WI38 (cell line): ENCODE measurements at regions not wholly inside any gene's neighbourhood (a gene's known extent, or its start where the extent isn't known, plus 50 kb on each side); places are given as distances from the start of the nearest gene placed in this dataset.

Source experiments
- H3K4me3 ChIP-seq: 2 replicates; pipeline ENCODE4 v1.5.1; 2011; ENCODE audit warnings: low read depth, mild to moderate bottlenecking, control low read depth, low read length
- TF ChIP-seq, protein P1 (sequence below): IDR thresholded peaks from 2 replicates; pipeline ENCODE4 v1.5.1; 2012; ENCODE audit warnings: low read depth, mild to moderate bottlenecking, control low read depth, low read length

DNA sequence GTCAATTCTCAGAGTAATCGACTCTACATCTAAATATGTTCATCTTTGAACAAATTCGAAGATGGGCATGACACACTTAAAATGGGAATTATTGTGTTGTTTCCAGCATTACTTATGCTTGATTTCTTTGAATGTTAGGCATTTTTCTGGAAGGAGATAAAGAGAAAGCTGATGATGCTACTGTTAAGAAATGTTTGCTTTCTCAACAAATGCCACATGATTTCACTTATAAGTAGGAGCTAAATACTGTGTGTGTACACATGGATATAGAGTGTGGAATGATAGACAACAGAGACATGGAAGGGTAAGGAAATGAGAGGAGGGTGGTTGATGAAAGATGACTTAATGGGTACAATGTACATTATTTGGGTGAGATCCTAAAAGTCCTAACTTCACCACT is 400.9 kb downstream of the TBL1XR1 start:
- TF ChIP-seq, protein P1, sequence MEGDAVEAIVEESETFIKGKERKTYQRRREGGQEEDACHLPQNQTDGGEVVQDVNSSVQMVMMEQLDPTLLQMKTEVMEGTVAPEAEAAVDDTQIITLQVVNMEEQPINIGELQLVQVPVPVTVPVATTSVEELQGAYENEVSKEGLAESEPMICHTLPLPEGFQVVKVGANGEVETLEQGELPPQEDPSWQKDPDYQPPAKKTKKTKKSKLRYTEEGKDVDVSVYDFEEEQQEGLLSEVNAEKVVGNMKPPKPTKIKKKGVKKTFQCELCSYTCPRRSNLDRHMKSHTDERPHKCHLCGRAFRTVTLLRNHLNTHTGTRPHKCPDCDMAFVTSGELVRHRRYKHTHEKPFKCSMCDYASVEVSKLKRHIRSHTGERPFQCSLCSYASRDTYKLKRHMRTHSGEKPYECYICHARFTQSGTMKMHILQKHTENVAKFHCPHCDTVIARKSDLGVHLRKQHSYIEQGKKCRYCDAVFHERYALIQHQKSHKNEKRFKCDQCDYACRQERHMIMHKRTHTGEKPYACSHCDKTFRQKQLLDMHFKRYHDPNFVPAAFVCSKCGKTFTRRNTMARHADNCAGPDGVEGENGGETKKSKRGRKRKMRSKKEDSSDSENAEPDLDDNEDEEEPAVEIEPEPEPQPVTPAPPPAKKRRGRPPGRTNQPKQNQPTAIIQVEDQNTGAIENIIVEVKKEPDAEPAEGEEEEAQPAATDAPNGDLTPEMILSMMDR = no peak

DNA sequence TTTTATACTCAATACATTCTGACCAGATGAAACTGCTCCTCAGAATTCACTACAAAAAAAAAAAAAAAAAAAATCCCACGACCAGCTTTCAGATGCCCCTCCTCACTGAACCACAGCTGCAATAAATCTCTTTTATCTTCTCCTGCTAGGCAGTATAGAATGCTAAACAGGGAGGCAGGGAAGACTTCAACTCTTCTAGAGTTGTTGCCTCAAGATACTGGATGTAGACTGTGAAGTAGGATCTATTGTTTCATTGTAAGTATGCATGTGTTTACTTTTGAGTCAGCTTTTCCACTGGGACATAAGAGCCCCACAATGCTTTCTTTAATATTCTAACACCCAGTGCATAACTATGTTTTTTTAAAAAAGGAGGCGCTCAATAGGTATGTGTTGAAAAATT is 401.4 kb downstream of the TBL1XR1 start:
- TF ChIP-seq, protein P1 = no peak
- H3K4me3 ChIP-seq = no peak overlapping the region

More for the DNA sequence above, 400.9 kb downstream of the TBL1XR1 start:
- H3K4me3 ChIP-seq = no peak overlapping the region

DNA sequence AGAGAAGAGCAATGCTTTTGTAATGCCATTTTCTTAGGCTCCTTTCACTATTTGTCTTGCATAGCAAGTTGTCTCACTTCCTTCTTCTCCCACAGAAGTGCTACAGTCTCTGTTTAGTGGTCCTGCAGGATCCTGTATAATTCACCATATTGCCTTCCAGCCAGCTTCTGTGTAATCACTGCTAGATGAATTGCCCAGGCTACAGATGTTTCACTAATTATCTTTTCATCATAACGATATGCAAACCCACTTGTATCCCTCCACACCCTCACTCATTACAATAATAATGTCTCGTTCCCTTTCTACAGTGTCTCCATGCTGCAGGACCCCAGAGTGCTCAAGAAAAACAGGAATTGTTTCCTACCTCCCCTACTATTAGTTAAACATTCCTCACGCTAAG is 402.9 kb downstream of the TBL1XR1 start:
- TF ChIP-seq, protein P1 = no peak
- H3K4me3 ChIP-seq = no peak overlapping the region

DNA sequence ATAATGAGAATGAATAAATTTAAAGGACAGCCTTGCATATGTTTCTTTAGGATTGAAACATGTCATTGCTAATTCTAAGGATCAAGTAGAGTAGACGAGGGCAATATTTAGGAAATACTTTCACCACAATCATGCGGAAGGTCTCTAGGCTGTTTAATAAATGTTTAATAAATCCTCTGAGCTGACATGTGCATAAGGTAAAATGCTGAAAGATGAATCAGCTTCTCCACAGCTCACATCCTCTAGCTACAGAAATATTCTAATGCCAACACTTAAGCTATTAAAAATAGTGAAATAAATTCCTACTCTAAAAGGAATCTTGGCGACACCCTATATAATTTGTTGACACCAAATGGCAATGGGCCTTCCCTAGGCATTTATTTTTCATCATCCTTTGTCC is 407.3 kb downstream of the TBL1XR1 start:
- TF ChIP-seq, protein P1 = no peak
- no peak overlapping the region for H3K4me3 ChIP-seq

DNA sequence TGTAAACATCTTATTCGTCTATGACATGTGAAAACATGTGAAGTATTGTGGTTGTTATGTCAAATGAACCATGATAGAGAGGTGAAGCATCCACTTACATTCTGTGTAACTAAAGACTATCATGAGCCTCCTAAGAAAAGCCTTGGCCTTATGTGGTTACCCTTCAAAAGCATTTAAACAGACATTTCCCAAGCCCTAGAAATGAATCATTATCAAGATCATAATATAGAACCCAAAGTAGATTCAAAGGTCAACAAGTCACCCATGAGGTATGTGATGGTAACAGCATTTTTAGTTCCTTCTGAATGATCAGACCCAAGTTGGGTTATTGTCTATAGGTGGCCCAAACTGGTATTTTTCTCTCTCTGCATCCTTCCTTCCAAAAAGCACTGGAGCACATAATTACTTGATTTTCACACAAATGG is 408.0 kb downstream of the TBL1XR1 start:
- no peak overlapping the region for H3K4me3 ChIP-seq
- TF ChIP-seq, protein P1 = no peak

DNA sequence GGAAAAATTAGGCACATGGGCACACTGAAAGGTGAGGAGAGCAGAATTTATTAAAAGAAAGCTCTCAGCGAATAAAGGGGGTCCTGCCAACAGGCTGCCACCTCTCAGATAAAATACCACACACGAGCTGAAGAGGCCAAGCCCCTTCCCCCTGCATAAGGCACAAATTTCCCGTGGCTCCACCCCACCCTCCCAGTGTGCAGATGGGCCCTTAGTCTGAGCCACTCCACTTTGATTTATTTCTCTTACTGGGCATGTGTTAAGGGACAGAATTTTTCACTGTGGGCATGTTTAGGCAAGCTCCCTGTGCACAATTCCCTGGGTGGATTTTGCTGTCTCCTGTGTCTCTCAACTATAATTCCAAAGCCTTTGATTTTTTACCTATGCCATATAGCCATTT is 409.8 kb downstream of the TBL1XR1 start:
- H3K4me3 ChIP-seq = no peak overlapping the region
- TF ChIP-seq, protein P1 = no peak

DNA sequence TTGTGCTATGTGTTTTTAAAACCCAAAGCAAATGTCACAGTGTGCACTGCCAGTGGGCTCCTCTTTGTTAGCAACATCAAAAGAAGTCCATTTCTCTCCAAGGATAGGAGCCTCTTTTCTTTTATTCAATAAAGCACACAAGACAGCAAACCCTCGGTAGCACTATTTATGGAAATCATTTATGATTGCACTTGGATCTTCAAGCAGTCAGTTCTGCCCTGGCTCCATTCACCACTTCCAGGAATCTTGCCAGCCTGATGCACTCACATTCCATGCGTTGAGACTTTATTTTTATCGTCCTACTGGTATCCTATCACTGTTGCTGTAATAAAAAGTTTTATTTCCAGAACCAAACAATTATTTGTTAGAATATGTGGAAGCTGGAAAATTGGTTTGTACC is 412.1 kb downstream of the TBL1XR1 start:
- H3K4me3 ChIP-seq = no peak overlapping the region
- TF ChIP-seq, protein P1 = no peak
